Glutamatergic neuron (in vitro differentiated cells): ENCODE measurements at regions not wholly inside any gene's neighbourhood (a gene's known extent, or its start where the extent isn't known, plus 50 kb on each side); places are given as distances from the start of the nearest gene placed in this dataset.

ENCODE experiments used
- DNase-seq: peaks from one replicate; pipeline ENCODE4 v3.0.0; 2022
- H3K27ac Mint-ChIP-seq: one replicate; pipeline ENCODE4 v1.8.0; 2020; ENCODE audit warnings: mild to moderate bottlenecking, mixed read lengths, inconsistent platforms; ENCODE audit not compliant: unreplicated experiment
- H3K27me3 Mint-ChIP-seq: one replicate; pipeline ENCODE4 v1.8.0; 2020; ENCODE audit warnings: mild to moderate bottlenecking, moderate library complexity, mixed read lengths, inconsistent platforms; ENCODE audit not compliant: unreplicated experiment
- H3K36me3 Mint-ChIP-seq: one replicate; pipeline ENCODE4 v1.8.0; 2020; ENCODE audit warnings: mild to moderate bottlenecking, mixed read lengths, inconsistent platforms; ENCODE audit not compliant: unreplicated experiment
- H3K4me1 Mint-ChIP-seq: one replicate; pipeline ENCODE4 v1.8.0; 2020; ENCODE audit warnings: mild to moderate bottlenecking, low read depth, mixed read lengths, inconsistent platforms; ENCODE audit not compliant: unreplicated experiment
- H3K4me3 Mint-ChIP-seq: one replicate; pipeline ENCODE4 v1.8.0; 2020; ENCODE audit warnings: mild to moderate bottlenecking, mixed read lengths, inconsistent platforms; ENCODE audit not compliant: unreplicated experiment
- H3K9me3 Mint-ChIP-seq: one replicate; pipeline ENCODE4 v1.8.0; 2020; ENCODE audit warnings: mild to moderate bottlenecking, moderate library complexity, mixed read lengths, inconsistent platforms; ENCODE audit not compliant: unreplicated experiment
- TF ChIP-seq, protein P1 (sequence below): fragments of 200-600 bp; sonication (generic); IDR thresholded peaks from one replicate; pipeline ENCODE4 v1.5.0; 2021; ENCODE audit not compliant: partially characterized antibody, unreplicated experiment

DNA sequence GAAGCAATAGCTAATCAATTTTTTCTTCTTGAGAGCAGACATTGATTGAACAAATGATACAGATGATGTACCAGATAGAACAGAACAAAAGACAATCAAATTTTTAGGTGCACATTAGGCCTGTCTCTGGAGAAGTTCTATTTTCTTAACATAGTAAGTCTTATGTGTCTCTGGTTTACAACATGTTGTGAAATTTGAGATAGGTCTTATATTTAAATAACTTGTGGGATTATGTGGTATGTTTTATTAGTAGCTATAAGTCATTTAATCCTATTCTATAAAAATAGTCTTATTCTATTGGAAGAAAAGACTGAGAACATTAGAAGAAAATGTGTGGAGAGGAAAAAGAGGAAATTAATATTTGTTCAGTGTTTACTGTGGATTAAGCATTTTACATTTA lies 358.0 kb downstream of the ATP23 start:
- TF ChIP-seq, protein P1, sequence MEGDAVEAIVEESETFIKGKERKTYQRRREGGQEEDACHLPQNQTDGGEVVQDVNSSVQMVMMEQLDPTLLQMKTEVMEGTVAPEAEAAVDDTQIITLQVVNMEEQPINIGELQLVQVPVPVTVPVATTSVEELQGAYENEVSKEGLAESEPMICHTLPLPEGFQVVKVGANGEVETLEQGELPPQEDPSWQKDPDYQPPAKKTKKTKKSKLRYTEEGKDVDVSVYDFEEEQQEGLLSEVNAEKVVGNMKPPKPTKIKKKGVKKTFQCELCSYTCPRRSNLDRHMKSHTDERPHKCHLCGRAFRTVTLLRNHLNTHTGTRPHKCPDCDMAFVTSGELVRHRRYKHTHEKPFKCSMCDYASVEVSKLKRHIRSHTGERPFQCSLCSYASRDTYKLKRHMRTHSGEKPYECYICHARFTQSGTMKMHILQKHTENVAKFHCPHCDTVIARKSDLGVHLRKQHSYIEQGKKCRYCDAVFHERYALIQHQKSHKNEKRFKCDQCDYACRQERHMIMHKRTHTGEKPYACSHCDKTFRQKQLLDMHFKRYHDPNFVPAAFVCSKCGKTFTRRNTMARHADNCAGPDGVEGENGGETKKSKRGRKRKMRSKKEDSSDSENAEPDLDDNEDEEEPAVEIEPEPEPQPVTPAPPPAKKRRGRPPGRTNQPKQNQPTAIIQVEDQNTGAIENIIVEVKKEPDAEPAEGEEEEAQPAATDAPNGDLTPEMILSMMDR = no peak
- H3K9me3 Mint-ChIP-seq = no peaks in the 10 kb centered on the region
- no peak overlapping the region for H3K27ac Mint-ChIP-seq
- DNase-seq = no peak
- H3K36me3 Mint-ChIP-seq = no peaks in the 10 kb centered on the region
- peaks cover 3% of the 10 kb centered on the region for H3K4me1 Mint-ChIP-seq
- H3K27me3 Mint-ChIP-seq = no peaks in the 10 kb centered on the region
- no peak overlapping the region for H3K4me3 Mint-ChIP-seq

DNA sequence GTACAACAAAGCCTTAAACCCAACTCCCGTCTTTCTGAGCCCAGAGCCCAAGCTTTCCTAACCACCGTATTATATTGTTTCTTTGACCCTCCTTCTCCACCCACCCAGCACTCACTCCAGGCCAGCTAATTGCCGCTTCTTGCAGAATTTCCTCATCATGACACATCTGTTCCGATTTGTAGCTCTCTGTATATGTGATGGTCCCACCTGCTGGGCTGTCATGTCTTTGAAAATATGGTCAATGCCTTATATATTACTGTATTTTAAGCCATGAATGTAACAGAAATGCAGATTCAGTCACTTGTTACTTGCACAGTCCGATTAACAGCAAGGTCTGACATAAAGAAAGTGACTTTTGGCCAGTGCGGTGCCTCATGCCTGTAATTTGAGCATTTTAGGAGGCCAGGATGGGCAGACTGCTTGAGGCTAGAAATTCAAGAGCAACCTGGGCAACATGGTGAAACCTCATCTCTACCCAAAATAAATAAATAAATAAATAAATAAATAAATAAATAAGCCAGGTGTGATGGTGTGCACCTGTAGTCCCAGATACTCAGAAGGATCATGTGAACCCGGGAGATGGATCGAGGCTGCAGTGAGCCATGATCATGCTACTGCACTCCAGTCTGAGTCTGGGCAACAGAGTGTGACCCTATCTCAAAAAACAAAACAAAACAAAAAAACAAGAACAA lies 359.8 kb downstream of the ATP23 start:
- DNase-seq = no peak
- Mint-ChIP-seq H3K9me3 (no peaks in the 10 kb centered on the region), H3K4me1 (peaks cover 3% of the 10 kb centered on the region), H3K4me3 (no peak overlapping the region), H3K27me3 (no peaks in the 10 kb centered on the region), H3K36me3 (no peaks in the 10 kb centered on the region), H3K27ac (no peak overlapping the region)
- TF ChIP-seq, protein P1 = no peak

DNA sequence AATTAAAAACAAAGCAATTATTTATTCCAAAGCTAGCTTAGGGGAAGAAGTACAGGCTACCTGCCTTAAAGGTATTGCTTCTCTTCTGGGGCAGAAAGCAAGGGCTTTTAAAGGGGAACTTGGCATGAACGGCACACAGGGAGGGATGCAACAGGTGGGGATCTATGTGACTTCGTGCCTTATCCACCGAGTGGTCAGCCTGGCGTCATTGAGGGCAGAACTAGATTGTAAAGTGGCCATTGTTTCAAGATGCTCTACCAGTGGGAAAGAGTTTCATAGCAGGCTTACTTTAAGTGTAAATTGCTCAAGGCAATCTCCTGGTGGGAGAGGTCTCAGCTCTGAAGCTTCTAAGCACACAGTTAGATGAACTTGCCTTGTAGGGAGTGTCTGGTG lies 360.4 kb downstream of the ATP23 start:
- Mint-ChIP-seq H3K36me3 (peaks cover 5% of the 10 kb centered on the region), H3K4me1 (peaks cover 3% of the 10 kb centered on the region), H3K4me3 (no peak overlapping the region), H3K27ac (no peak overlapping the region), H3K27me3 (no peaks in the 10 kb centered on the region), H3K9me3 (no peaks in the 10 kb centered on the region)
- TF ChIP-seq, protein P1 = no peak
- no peak for DNase-seq

DNA sequence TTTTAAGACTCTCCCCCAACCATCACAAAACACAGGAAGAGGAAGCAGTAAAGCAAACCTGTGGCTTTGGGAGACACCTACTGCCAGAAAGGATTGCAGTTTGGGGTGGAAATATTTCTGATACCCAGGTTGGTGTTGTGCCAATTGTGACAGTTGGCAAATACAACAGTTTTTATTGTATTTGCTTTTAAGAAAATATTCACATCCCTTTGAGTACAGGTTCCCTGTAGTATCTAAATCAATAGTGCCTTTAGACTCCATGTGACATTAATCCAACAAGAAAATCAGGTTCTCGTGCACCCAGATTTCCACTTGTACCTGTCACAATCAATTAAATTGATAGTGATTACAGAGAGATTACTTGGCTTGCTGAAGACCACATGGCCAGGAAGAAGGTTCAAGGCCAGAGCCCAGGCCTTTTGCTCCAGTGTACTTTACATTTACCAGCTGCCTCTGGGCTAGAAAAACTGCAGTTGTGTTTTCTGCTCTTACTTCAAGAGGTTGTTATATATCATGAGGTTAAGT lies 361.2 kb downstream of the ATP23 start:
- H3K27ac Mint-ChIP-seq = no peak overlapping the region
- H3K4me3 Mint-ChIP-seq = no peak overlapping the region
- no peaks in the 10 kb centered on the region for H3K9me3 Mint-ChIP-seq
- H3K36me3 Mint-ChIP-seq = peaks cover 9% of the 10 kb centered on the region
- no peak for DNase-seq
- H3K27me3 Mint-ChIP-seq = no peaks in the 10 kb centered on the region
- TF ChIP-seq, protein P1 = no peak
- H3K4me1 Mint-ChIP-seq = peaks cover 3% of the 10 kb centered on the region

DNA sequence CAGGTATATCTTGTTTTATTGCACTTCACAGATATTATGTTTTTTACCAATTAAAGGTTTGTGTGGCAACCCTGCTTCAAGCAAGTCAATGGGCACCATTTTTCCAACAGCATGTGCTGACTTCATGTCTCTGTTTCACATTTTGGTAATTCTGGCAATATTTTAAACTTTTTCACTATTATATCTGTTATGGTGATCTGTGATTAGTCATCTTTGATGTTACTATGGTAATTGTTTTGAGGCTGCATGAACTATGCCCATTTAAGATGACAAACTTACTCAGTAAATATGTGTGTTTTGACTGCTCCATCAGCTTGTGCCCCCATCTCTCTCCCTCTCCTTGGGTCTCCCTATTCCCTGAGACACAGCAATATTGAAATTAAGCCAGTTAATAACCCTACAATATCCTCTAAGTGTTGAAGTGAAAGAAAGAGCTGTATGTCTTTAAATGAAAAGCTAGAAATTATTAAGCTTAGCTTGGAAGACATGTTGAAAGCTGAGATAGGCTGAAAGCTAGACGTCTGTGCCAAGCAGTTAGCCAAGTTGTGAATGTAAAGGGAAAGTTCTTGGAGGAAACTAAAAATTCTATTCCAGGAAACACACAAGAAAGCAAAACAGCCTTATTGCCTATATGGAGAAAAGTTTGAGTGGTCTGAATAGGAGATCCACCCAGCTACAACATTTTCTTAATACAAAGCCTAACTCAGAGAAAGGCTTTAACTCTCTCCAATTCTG lies 365.1 kb downstream of the ATP23 start:
- Mint-ChIP-seq H3K27me3 (no peaks in the 10 kb centered on the region), H3K9me3 (no peaks in the 10 kb centered on the region), H3K4me3 (no peak overlapping the region), H3K36me3 (peaks cover 12% of the 10 kb centered on the region), H3K4me1 (no peaks in the 10 kb centered on the region), H3K27ac (no peak overlapping the region)
- TF ChIP-seq, protein P1 = no peak
- DNase-seq = no peak
